HFFc6 (cell line): ENCODE measurements at regions not wholly inside any gene's neighbourhood (a gene's known extent, or its start where the extent isn't known, plus 50 kb on each side); places are given as distances from the start of the nearest gene placed in this dataset.

ENCODE experiments used
- DNase-seq: peaks from one replicate; pipeline ENCODE4 v3.0.0-alpha.2; 2018
- H3K27ac Mint-ChIP-seq: 2 replicates; pipeline ENCODE4 v1.8.0; 2020; ENCODE audit warnings: mild to moderate bottlenecking, mixed read lengths
- H3K27me3 Mint-ChIP-seq: 2 replicates; pipeline ENCODE4 v1.8.0; 2021; ENCODE audit warnings: mild to moderate bottlenecking, moderate library complexity, mixed read lengths; ENCODE audit not compliant: insufficient read depth
- H3K36me3 Mint-ChIP-seq: 2 replicates; pipeline ENCODE4 v1.8.0; 2021; ENCODE audit warnings: low read depth, mixed read lengths
- H3K4me1 Mint-ChIP-seq: 2 replicates; pipeline ENCODE4 v1.8.0; 2020; ENCODE audit warnings: low read depth, mixed read lengths
- H3K4me3 Mint-ChIP-seq: 2 replicates; pipeline ENCODE4 v1.8.0; 2020; ENCODE audit warnings: mild to moderate bottlenecking, moderate library complexity, mixed read lengths
- H3K9me3 Mint-ChIP-seq: 2 replicates; pipeline ENCODE4 v1.8.0; 2020; ENCODE audit warnings: mild to moderate bottlenecking, mixed read lengths
- CTCF ChIP-seq: fragments of 200-600 bp; sonication (generic); IDR thresholded peaks from 2 replicates; pipeline ENCODE4 v1.5.0; 2021; ENCODE audit warnings: antibody characterized with exemption, mild to moderate bottlenecking

GRCh38 chr1:220455559-220455958, 72.4 kb upstream of the MARK1 start:
- DNase-seq: no peak
- H3K27me3 Mint-ChIP-seq: no peaks in the 10 kb centered on the region
- no peak overlapping the region for H3K4me3 Mint-ChIP-seq
- H3K36me3 Mint-ChIP-seq: no peaks in the 10 kb centered on the region; the same call in 1 of the 2 replicates
- no peak for TF ChIP-seq CTCF
- no peaks in the 10 kb centered on the region for H3K4me1 Mint-ChIP-seq
- H3K27ac Mint-ChIP-seq: no peak overlapping the region
- peaks cover 13% of the 10 kb centered on the region; the same call in 1 of the 2 replicates for H3K9me3 Mint-ChIP-seq

GRCh38 chr1:220454155-220454777, 73.7 kb upstream of the MARK1 start:
- DNase-seq: no peak
- Mint-ChIP-seq H3K9me3 (peaks cover 17% of the 10 kb centered on the region), H3K4me3 (no peak overlapping the region), H3K36me3 (no peaks in the 10 kb centered on the region; the same call in 1 of the 2 replicates), H3K27ac (no peak overlapping the region), H3K4me1 (no peaks in the 10 kb centered on the region), H3K27me3 (no peaks in the 10 kb centered on the region; the same call in 1 of the 2 replicates)
- TF ChIP-seq CTCF: peak; percentile 70

GRCh38 chr1:220453371-220453770, 74.6 kb upstream of the MARK1 start:
- H3K4me3 Mint-ChIP-seq: no peak overlapping the region
- no peaks in the 10 kb centered on the region; the same call in none of the 2 replicates for H3K27me3 Mint-ChIP-seq

GRCh38 chr1:220451532-220451931, 76.4 kb upstream of the MARK1 start:
- H3K9me3 Mint-ChIP-seq: peaks cover 21% of the 10 kb centered on the region
- no peaks in the 10 kb centered on the region for H3K4me1 Mint-ChIP-seq
- H3K27me3 Mint-ChIP-seq: peaks cover 3% of the 10 kb centered on the region
- no peak for DNase-seq
- no peak overlapping the region for H3K27ac Mint-ChIP-seq
- H3K4me3 Mint-ChIP-seq: no peak overlapping the region
- TF ChIP-seq CTCF: no peak
- no peaks in the 10 kb centered on the region; the same call in 1 of the 2 replicates for H3K36me3 Mint-ChIP-seq

More at GRCh38 chr1:220453371-220453770, 74.6 kb upstream of the MARK1 start:
- Mint-ChIP-seq H3K4me1 (no peaks in the 10 kb centered on the region), H3K27ac (no peak overlapping the region), H3K9me3 (peaks cover 18% of the 10 kb centered on the region), H3K36me3 (no peaks in the 10 kb centered on the region; the same call in 1 of the 2 replicates)
- DNase-seq: no peak
- no peak for TF ChIP-seq CTCF

- peaks cover 3% of the 10 kb centered on the region for H3K27me3 Mint-ChIP-seq
- H3K4me3 Mint-ChIP-seq: no peak overlapping the region
Measured at GRCh38 chr1:220450927-220451326, 77.0 kb upstream of the MARK1 start.

More at GRCh38 chr1:220450927-220451326, 77.0 kb upstream of the MARK1 start:
- Mint-ChIP-seq H3K36me3 (no peaks in the 10 kb centered on the region; the same call in 1 of the 2 replicates), H3K4me1 (no peaks in the 10 kb centered on the region), H3K27ac (no peak overlapping the region), H3K9me3 (peaks cover 20% of the 10 kb centered on the region)
- TF ChIP-seq CTCF: no peak
- no peak for DNase-seq
